Endothelial cell (in vitro differentiated cells): ENCODE measurements at regions not wholly inside any gene's neighbourhood (a gene's known extent, or its start where the extent isn't known, plus 50 kb on each side); places are given as distances from the start of the nearest gene placed in this dataset.

ENCODE experiments used
- DNase-seq: peaks from one replicate; pipeline ENCODE4 v3.0.0; 2021; ENCODE audit warnings: low spot score
- H3K27ac Mint-ChIP-seq: one replicate; pipeline ENCODE4 v1.8.0; 2021; ENCODE audit warnings: mixed read lengths, inconsistent platforms; ENCODE audit not compliant: unreplicated experiment
- H3K27me3 Mint-ChIP-seq: one replicate; pipeline ENCODE4 v1.8.0; 2021; ENCODE audit warnings: mild to moderate bottlenecking, moderate library complexity, mixed read lengths, inconsistent platforms; ENCODE audit not compliant: unreplicated experiment
- H3K36me3 Mint-ChIP-seq: one replicate; pipeline ENCODE4 v1.8.0; 2021; ENCODE audit warnings: mild to moderate bottlenecking, low read depth, mixed read lengths, inconsistent platforms; ENCODE audit not compliant: unreplicated experiment
- H3K4me1 Mint-ChIP-seq: one replicate; pipeline ENCODE4 v1.8.0; 2021; ENCODE audit warnings: mild to moderate bottlenecking, mixed read lengths, inconsistent platforms; ENCODE audit not compliant: unreplicated experiment
- H3K4me3 Mint-ChIP-seq: one replicate; pipeline ENCODE4 v1.8.0; 2021; ENCODE audit warnings: mild to moderate bottlenecking, mixed read lengths, inconsistent platforms; ENCODE audit not compliant: unreplicated experiment
- H3K9me3 Mint-ChIP-seq: one replicate; pipeline ENCODE4 v1.8.0; 2021; ENCODE audit warnings: mixed read lengths, inconsistent platforms; ENCODE audit not compliant: unreplicated experiment
- CTCF ChIP-seq: fragments of 200-600 bp; sonication (generic); IDR thresholded peaks from one replicate; pipeline ENCODE4 v1.5.0; 2021; ENCODE audit warnings: antibody characterized with exemption; ENCODE audit not compliant: unreplicated experiment

DNA sequence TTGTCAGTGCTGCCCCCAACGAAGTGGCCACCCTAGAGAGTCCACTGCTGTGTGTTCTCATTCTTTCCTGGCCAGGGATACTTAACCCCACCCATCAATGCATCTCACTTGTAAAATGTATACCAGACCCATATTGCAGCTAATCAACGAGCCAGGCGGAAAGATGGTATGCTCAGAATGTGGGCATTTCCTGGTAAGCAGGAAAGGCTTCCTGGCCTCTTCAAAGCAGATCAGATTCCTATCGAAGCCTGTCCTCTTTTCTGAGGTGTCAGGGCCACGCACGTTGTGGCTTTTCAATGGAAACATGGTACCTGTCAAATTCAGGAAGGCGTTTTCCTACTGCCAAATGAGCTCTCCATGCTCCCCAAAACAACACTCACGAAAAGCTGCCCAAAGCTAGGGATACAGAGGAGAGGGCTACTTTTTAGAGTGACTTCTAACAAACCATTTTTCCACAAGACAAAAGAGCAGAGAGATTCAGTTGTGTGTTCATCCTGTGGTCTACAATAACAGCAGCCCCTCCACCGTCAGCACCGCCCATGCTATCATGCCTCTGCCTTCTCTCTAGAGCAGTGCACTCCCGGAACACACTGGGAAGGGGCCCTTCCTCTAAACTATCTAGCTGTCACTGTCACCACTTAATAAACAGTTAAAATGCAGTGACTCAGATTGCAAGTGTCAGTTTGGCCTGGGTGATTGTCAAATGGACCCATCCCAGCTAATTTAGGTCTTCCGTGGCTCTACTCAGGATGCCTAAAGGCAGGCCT is 535.1 kb downstream of the RNF144A start:
- H3K4me1 Mint-ChIP-seq: peaks cover 16% of the 10 kb centered on the region
- H3K9me3 Mint-ChIP-seq: no peaks in the 10 kb centered on the region
- H3K27ac Mint-ChIP-seq: peak overlapping the region; percentile 75
- no peaks in the 10 kb centered on the region for H3K36me3 Mint-ChIP-seq
- H3K27me3 Mint-ChIP-seq: no peaks in the 10 kb centered on the region
- H3K4me3 Mint-ChIP-seq: no peak overlapping the region
- TF ChIP-seq CTCF: no peak
- peak; percentile 34 for DNase-seq

GRCh38 chr2:7454592-7454991 is 537.4 kb downstream of the RNF144A start:
- TF ChIP-seq CTCF: no peak
- no peak overlapping the region for H3K27ac Mint-ChIP-seq
- DNase-seq: no peak
- H3K4me1 Mint-ChIP-seq: peaks cover 16% of the 10 kb centered on the region
- H3K4me3 Mint-ChIP-seq: no peak overlapping the region
- H3K36me3 Mint-ChIP-seq: no peaks in the 10 kb centered on the region
- no peaks in the 10 kb centered on the region for H3K9me3 Mint-ChIP-seq
- H3K27me3 Mint-ChIP-seq: no peaks in the 10 kb centered on the region

DNA sequence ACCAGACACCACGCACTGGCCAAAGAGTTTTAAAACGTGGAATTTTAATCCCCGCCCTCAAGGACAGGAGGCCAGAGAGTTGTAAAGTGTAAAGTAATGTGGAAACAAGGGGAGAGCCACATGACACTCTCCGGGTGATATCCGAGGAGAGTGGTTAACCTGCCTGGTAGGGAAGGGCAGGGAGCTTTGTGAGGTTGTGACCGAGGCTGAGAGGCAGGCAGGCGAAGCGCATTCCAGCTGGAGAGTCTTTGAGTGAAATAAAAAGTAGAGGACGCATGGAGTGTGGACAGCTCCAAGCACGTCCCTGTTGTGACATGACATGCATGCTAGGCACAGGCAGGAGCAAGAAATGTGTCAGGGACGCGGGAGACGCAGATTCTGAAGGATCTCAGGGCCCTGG is 539.5 kb downstream of the RNF144A start:
- Mint-ChIP-seq H3K4me1 (peaks cover 11% of the 10 kb centered on the region), H3K27me3 (no peaks in the 10 kb centered on the region), H3K4me3 (no peak overlapping the region), H3K27ac (no peak overlapping the region), H3K9me3 (no peaks in the 10 kb centered on the region), H3K36me3 (no peaks in the 10 kb centered on the region)
- DNase-seq: no peak
- TF ChIP-seq CTCF: no peak

DNA sequence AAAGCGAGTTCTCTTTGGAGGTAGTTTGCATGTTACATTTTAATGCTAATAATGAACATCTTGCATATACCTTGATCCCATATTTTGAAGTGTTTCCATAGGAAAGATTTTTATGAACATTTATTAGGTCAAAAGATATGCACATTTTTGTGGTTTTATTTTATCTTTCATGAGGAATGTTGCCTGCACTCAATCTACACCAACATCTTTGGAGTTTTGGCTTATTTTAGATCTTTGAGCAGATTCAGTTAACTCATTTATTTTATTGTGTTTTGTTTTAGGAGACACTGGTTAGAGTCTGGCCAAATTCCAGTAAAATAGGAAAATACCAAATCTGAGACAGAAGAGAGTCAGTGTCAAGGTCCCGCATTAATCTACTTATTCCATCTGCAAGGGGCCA is 540.9 kb downstream of the RNF144A start:
- Mint-ChIP-seq H3K9me3 (no peaks in the 10 kb centered on the region), H3K4me3 (no peak overlapping the region), H3K27ac (no peak overlapping the region), H3K36me3 (no peaks in the 10 kb centered on the region), H3K4me1 (no peaks in the 10 kb centered on the region), H3K27me3 (no peaks in the 10 kb centered on the region)
- TF ChIP-seq CTCF: no peak
- DNase-seq: no peak

DNA sequence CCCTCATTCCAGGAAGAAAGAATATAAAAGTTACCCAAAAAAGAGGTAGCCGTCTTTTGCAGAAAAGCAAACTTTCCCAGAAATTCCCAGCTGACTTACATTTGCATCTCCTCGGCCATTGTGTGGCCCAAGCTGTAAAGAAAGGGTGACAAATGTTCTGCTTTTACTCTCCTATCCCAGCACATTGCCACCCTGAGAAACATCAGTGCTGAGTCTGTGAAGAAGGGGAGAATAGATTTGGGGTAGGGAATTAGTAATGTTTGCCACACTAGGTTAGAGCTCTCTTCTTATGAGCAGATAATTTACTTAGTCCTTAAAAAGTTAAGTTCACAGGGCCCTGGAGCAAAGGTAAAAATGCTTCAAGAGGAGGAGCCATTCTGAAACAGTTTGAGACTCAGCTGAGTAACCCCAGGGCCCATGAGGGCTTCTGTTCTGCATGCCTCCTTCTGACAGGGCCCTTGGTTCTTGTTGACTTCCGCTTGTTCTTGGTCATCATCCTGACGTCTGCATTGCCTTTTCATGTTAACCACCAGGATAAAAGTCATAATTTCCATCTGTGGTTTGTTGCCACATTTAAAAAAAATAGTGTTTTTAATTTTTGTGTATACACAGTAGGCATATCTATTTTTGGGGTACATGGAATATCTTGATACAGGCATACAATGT is 550.7 kb downstream of the RNF144A start:
- Mint-ChIP-seq H3K36me3 (no peaks in the 10 kb centered on the region), H3K27ac (no peak overlapping the region), H3K4me1 (no peaks in the 10 kb centered on the region), H3K27me3 (no peaks in the 10 kb centered on the region), H3K9me3 (no peaks in the 10 kb centered on the region), H3K4me3 (no peak overlapping the region)
- DNase-seq: no peak
- no peak for TF ChIP-seq CTCF
